HG03575 (cell line): ENCODE measurements at regions not wholly inside any gene's neighbourhood (a gene's known extent, or its start where the extent isn't known, plus 50 kb on each side); places are given as distances from the start of the nearest gene placed in this dataset.

Experiments
- ATAC-seq: cut with Tn5 transposase; IDR thresholded peaks from one replicate; pipeline ENCODE4 v1.9.1; 2021; ENCODE audit not compliant: unreplicated experiment, insufficient number of reproducible peaks, low FRiP score; ENCODE audit errors: extremely low read depth

DNA sequence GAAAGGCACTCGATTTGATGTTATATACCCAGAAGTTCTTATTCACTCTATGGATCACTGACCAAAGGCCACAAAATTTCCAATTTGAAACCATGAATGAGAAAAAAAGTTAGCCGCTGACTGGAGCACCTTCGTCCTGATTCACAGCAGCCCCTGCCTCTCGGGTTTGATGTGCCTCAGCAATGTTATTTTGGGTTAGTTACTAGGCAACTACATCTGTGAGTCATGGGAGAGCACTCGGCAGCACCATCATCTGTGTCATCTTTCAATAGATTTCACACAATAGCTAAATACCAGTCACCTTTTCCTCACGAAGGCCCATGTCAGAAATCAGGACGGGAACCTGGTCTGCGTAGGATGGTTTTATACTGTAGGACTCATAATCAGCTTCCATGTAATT is 269.2 kb downstream of the ZBBX start:
- no peak for ATAC-seq

DNA sequence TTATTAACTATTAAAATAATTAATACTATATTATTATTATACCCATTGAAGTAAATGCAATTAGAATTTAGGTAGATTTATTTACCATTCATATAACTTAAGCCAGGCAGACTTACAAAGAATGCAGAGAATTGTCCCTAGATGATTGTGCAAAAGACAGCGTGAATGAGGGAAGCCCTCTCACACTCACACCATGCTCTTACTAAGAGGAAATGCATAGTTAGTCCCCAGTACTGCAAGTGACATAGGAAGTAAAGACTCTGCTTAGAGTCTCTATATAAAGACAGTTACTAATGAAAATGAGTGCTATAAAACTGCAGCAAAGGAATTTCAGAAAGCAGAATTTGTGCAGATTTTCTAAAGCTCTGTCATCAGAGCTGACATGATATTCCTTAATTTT is 270.4 kb downstream of the ZBBX start:
- ATAC-seq, result no peak

DNA sequence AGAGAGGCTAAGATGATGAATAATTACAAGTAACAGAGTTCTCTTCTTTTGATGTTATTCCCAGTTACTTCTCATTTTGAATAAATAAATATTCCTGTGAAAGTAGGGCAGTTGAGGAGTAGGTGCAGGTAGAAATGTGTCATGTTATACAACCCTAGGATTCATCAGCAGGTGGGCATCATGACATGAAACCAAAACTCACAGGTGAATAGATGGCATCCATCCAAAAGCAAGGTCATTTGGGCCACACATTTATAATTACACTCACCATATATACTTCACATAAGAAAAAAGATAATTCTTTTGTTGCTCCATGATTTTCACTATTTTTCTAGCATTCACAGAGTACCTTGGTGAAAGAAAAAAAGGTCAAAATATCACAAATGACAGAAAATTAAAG is 273.6 kb downstream of the ZBBX start:
- ATAC-seq, result no peak

DNA sequence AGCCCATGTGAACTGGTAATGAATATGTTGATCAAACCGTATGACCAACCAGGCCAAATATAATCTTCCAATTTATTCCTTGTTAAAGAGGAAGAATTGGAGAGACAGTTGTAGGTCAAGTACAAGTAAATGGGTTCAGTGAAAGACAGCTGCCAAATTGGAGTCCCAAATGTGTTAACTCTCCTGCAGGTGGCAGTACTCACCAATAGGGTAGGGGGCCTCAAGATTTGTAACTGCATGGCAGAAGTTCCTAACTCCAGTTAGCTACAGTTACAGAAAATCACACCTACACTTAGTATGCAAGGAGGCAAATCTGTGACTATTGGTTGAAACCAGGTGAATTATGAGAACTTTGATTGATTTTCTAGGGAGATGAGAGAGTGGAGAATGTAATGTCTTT is 278.0 kb downstream of the ZBBX start:
- ATAC-seq, result no peak

DNA sequence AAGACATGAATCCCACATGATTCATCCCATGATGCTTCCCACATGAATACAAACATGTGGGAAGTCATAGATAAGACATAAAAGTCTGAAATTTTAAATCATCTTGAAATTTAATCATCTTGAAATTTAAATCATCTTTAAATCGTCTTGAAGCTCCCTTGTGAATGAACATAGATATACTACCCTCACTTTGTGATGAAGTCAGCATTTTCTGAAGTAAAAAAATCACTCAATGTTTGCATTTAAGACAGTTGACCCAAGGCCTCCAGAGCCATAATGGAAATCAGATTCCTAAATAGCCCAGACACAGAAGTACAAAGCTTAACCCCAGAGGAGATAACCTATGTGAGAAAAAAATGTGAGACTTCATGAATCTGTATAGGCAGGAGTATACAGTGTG is 279.4 kb downstream of the ZBBX start:
- ATAC-seq, result no peak

DNA sequence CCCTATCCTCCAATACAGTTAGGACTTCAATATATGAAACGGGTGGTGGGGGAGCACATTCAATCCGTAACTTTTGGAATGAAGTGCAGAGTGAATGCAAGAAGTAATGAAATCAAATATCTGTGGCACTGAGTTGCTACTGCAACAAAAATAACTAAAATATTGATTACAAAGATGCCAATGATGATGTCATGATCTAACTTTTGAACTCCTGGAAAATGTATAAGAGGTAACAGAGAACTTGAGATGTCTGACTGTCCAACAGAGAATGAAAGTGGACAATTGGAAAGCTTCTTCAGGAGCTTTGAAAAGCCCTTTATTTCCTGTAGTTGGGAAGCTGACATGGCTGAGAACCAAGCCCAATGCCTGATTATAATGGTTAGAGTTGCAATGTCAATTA is 279.9 kb downstream of the ZBBX start:
- no peak for ATAC-seq

DNA sequence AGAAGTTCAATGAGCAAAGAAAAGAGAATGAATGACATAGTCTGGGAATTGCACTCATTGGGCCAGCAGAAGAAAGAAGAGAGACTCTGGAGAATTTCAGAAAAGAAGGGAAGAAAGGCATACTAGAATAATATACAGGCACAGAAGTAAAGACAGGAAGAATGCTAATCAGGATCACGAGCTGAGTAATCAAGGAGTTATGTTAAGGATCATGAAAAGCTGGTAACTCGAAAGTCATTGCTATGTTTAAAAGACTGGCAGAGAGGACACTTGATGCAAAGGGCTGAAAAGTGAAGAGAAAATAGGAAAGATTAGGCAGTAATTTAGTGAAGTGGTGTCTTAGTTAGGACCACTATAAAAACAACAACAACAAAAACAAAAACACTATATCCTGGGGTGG is 284.1 kb downstream of the ZBBX start:
- no peak for ATAC-seq

DNA sequence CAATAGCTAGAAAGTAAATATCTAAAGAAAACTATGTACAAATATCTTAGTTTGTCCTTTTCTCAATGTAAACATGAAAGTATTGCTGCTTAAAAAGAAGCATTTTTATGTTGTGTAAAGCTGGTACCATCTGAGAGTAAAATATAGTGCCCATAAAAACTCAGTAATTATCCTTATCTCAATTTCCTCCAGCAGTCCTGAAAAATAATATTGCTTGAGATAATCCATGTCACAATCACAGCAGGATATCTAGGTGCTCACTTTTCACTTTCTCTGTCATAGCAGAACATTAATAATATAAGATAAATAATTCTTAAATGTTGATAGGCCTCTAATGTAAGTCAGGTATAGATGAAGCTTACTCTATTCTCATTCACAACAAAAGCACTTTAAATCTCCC is 285.5 kb downstream of the ZBBX start:
- ATAC-seq, result no peak

DNA sequence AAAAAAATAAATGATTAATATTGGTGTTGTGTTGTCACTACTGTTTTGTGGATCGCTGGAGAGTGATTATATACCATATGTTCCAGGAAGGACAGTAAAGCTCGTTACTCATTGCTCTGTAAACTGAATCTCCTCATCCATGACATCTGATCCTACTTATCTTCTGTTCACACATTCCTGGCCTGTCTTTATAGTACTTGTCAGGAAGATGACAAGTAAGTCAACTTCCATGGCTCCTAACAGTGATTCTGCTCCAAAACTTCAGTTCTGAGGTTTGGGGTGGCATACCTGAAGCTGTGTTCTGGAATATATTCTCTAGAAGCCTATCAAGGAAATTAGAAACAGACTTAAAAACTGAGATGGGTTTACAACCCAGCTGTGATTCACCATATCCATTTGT is 288.9 kb downstream of the ZBBX start:
- ATAC-seq, result no peak

DNA sequence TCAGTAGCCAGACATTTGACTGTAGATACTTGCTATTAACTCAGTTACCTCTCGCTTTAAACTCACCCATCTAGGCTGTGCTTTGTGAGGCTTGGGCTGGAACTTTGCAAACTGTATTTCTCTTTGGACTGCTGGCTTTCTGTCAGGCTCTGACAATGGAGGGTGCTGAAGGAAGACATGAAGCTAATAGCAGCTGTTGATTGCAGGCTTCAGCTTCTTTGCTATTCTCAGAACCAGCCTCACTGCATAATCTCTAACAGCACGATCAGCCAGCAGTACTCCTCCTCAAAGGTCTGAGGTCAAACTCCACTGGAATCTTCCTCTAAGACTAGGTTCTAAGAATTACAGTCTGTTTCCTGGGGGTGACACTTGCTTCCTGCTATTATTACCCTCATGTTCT is 295.6 kb downstream of the ZBBX start:
- ATAC-seq, result no peak

DNA sequence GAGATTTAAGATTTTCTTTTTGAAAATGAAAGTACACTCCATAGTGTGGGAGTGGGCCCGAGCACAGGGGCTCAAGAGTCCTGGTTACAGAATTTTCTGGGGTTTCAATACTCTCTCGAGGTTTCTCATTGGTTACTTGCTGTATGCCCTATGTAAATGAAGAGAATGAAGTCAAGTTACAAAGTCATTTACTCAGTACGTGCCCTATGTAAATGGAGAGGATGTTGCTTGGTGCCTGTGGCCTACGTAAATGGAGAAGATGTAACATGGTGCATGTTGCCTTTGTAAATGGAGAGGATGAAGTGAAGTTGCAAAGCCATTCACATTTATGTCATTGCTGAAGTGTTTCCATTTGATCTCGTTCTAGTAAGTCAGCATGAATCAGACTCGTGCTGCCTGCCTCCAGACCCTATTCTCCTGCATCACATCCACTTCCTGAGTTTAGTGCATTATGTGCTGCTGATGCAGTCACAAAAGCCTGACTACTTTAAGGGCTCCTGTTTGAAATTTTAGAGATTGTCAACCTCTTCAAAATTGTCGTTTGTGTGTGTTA is 302.0 kb downstream of the ZBBX start:
- ATAC-seq, result no peak

DNA sequence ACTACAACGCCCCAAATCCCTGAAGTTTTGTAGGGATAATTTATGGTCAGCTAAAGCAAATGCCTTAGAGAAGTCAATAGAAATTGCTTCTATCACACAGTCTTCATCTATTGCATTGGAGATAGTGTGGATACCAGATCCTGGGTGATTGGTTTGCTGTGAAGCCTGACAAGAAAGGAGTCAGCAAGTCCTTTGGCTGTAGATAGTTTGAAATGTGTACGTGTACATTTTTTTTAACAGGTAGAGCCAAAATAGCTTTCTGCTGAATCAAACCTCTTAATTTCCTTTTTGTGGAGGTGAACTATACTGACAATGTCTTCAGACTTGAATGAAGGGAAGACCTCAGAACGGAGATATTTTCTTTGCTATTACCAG is 312.3 kb downstream of the ZBBX start:
- no peak for ATAC-seq

DNA sequence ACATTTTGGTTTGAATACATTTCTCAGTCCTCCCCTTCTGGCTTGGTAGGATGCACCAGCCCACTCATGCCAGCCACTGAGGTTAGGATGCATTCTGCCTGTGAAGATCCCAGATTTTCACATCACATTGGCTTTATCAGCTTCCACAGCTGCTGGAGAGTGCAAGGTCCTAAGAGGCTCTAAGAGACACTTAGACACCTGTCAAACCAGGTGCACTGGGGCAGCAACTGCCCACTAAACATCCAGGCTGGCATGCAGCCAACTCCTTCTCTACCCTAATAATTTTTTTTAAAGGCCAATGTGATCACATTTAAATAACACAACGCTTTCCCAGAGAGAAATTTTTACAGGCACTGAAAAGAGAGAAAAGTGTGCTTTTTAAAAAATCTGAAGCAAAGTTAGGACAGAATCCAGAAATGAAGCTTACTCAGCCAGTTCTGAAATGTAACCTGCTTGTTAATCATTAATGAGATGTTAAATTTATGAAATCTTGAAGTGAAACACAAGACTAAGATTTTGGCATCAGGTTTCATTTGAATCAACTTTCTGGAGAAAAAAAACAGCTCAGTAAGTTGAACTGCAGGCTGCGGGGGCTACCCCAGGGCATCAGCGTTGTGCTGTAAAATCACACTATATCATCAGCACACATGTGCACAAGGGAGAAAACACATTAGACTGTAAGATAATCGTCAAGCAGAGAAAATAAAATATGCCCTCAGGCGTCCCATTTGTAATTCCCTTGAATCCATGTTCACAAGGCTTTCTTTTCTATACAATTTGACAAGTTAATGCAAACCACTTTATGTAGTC is 312.9 kb downstream of the ZBBX start:
- ATAC-seq, result no peak

DNA sequence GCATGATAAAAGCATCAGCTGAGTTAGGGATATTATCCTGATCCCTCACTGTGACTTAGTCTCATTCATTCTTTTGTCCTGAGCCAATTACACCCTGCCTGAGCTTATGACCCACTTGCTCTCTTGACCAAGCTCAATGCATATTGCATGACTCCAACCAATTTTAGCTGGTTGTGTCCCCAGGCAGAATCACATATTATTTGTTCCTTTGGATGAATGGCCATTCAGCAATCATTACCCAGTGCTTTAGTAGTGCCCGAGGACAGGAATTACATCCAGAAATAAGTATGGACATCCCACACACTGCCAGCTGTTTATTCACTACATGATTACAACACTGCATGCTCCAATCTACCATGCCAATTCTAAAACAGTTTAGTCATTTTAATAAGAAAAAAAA is 322.5 kb downstream of the ZBBX start:
- ATAC-seq, result no peak

DNA sequence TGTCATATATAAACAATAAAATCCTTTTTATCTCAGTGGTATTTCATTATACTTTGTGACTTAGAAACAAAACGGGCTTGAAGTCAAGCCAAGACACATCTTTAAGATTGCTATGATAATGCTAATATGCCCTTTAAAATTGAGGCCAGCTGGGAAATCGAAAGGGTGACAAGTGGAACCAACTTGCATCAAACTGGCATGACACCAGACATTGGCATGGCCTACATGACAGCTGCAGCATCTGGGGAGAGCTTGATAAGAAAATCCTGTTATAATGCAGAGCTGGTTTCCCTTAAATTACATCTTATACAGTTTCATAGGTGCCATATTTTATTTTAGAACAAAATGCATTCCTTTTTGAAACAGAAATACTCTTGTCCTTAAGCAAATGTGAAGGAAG is 325.2 kb downstream of the ZBBX start:
- ATAC-seq, result no peak

DNA sequence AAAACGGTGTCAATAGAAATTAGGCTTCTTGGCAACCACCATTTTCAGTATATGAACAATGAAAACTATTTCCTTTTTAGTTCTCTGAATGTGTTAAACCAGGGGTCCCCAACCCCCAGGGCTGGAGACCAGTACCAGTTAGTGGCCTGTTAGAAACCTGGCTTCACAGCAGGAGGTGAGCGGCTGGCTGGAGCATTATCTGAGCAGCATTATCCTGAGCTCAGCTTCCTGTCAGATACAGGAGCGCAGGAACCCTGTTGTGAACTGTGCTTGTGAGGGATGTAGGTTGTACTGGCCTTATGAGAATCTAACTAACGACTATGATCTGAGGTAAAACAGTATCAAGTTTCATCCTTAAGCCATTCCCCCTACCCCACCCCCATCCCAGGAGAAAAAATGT is 328.7 kb downstream of the ZBBX start:
- no peak for ATAC-seq

DNA sequence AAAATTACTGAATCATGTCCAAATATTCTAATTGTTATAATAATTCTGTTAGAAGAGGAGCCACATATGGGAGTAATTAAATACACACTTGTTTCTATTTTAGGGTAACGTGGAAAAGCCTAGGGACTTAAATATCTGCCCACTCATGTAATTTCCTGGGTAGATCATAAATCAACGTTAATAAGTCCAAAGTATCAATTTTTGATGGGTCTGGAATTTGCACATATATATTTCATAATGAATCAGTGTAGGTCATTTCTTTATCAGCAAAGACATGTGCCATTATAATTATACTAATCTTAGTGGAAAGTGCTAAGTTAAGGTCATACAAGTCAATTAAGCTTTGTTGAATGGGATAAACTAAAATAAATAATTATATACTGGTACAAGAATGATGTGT is 346.2 kb downstream of the ZBBX start:
- no peak for ATAC-seq

DNA sequence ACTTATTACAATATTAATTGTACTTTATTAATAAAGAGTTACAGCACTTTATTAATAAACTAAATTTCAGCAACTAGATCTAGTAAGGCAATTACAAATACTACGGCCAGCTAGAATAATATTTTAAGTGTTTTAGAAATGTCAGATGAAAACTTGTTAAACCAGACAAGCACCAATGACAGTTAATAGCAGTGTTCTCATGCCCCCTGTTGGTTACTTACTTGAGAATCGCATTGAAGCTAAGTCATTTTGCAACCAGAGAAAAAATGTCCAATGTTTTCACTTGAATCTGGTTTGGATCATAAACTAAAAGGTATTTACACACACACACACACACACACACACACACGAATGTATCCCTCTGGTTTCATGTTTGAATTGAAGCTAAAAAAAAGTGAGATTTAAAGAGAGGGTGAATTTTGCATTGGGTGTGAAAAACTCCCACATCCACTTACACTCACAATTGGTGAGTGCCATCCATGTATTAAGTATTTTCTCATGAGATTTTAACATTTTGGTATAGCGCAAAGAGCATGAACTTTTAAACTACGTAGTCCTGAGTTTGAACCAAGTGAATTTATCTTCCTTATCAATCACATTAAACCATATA is 347.7 kb downstream of the ZBBX start:
- ATAC-seq, result no peak

DNA sequence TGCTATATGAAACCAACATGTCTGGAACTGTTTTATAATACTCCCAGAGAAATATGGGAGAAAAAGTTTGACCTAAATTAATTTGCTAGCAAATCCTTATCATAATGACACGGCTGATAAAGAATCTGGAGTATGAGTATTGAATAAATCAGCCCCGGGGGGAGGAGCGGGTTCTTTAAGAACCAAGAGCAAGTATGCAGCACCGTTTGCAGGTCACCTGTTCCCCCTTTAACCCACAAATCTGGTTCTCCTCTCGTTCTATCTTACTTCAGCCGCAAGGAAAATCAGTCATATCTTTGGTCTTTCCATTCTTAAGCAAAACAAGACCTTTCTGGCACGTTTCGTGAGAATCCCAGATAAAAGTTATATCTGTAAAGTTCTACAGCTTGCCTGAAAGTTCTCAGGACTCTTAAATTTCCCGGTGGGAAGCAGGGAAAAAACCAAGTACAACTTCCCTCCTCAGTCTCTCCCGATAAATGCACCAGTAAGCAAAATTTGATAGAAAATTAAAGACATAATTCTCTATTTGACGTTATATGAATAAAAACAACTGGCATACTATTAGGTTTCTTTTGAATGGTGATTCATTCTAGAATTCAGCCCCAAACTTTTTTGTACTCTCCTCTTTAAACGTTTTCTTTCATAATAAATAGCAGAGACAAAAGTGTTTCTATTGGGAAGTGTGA is 348.6 kb downstream of the ZBBX start:
- ATAC-seq, result no peak

DNA sequence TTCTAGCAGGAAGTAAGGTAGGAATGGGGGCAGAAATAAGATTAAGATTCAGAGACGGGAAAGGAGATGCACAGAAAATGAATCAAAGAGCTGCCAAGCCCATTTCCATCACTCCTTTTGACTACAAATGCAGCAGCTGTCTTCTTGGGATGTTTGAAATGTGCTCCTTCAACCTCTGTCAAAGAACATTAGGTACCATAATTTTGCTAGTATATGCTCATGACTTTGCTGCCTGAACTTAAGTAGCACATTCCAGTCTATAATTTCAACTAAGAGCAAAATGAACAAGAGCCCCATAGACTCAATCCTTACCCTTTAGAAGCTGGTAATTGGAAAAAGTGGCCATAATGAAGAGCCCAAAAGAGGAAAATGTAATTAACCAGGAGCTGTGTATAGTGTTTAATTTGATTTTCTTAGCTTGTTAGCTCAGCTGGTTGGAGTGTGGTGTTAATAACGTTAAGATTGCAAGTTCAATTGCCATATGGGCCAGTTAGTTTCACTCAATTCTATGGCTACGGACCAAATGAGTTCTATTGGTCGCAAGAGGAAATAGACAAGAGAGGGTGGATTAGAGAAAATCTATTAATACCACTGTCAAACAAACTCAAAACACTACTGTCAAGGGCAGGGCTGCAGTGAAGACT is 349.9 kb downstream of the ZBBX start:
- ATAC-seq, result no peak
